NCI-H82 (cell line): ENCODE measurements at regions not wholly inside any gene's neighbourhood (a gene's known extent, or its start where the extent isn't known, plus 50 kb on each side); places are given as distances from the start of the nearest gene placed in this dataset.

Source experiments
- DNase-seq: peaks from one replicate; lab custom pipeline; 2025; lab: John Stamatoyannopoulos, UW

DNA sequence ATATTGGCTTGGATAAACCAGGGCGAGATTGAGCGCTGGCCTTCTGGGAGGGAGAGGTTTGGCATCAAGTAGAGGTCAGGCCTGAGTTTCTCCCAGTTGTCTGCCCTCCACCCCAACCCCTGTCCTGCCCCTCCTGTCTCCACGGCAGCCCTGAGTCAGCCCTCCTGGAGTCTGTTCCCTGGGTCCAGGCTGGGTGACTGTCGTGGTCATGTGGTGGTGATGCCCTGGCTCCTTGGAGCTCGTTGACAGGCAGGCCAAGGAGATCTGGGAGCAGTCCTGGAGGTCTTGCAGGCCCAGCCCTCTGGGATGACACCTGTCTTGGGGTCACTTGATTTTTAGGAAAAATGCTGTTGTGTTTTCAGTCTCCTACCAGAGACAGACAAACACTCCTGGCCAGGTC, 53.6 kb upstream of the PODXL start:
- DNase-seq, result no peak

DNA sequence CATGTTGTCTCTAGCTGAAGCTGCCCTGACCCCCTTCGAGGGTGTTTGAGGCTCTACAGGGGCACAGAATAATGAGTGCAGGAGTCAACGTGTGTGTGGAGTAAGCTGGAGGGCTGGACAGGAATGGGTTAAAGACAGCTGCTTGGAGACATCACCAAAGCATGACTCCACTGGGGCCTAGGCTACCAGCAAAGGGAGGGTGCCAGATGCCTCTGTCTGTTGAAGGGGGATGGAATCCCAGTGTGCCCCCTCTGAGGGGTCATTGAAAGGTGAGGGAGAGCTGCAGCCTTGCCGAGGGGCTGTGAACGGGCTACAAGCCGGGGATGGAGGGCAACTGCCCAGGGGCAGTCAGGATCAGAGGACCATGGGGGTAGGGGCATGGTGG, 51.7 kb upstream of the PODXL start:
- peak; percentile 75 for DNase-seq

DNA sequence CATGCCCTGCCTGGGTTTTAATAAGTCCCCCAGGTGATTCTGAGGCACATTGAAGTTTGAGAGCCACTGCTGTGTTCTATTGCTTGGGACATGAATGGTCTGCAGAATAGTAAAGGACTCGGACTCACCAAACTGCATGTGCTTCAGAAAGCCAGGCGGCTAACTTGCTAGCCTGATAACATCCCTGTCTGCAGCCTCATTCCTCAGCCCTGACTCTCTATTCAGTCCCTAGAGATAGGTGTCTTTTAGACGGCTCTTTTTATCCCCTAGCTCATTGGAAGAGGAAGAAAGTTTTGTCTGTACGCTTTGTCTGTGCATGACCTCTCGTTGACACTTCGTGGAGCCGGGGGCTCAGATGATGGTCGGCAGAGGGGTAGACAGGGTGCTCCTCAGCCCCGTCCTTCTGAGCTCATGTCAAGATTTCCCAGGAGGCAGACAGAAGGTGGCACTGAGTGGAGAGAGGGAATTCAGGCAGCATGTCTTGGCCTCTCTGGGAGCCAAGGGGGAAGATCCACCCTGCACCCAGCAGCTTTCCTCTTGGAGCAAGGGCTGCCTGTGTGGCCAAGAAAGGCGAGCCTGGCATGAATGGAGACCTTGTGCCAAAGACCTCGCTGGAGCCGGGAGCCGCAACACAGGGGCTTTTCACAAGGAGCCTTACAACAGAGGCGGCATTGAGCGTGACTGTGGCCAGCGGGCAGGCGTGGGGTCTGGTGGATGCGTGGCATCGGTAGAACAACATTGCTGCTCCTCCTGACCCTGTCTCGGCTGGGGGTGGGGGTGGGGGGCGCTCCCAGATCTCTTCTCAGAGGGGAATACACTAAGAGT, 51.1 kb upstream of the PODXL start:
- DNase-seq, result no peak

DNA sequence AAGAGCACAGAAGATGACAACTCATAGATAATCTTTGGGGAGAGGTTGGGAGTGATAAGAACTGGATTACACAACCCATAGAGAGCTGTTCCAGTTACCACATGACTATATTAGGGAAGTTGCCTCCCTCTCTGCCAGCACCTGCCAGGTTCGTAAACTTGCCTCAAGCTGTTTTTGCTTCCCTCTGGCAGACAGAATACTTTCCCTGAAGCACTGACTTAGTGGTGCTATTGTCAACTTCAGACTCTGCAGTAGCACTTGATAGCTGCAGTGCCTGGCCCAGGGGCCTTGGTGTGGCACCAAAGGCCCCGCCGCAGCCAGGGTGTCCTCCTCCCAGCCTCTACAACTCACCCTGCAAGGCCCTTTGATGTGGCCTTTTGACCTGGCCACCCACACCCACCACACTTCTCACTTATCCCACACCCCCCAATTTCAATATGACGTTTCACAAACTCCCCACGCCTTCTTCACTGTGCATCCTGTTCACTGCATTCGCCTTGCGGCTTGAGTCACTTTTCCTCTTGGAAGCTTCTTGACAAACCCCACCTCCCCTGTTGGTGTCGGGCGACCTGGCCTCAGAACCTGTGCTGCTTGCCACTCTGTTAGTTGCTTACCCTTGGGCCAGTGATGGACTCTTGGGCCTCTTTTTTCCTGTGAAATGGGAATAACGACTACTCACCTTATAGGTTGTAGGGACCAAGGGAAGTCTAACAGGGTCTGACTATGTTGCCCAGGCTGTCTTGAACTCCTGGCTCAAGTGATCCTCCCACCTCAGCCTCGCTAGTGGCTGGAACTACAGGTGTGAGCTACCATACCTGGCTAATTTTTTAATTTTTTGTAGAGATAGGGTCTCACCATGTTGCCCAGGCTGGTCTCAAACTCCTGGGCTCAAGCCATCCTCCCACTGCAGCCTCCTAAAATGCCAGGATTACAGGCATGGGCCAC, 50.2 kb upstream of the PODXL start:
- DNase-seq, result no peak
